Gastrocnemius medialis (tissue), 4 donors: ENCODE measurements at regions not wholly inside any gene's neighbourhood (a gene's known extent, or its start where the extent isn't known, plus 50 kb on each side); places are given as distances from the start of the nearest gene placed in this dataset.

ENCODE experiments used
- POLR2A ChIP-seq, 2 donors: fragments of 450-650 bp; IDR thresholded peaks; one replicate each; pipeline ENCODE4 v1.6.1; 2017; ENCODE audit warnings: antibody characterized with exemption in 2 of 2, mild to moderate bottlenecking in 2 of 2, moderate library complexity in 2 of 2
- TF ChIP-seq, protein P1 (sequence below), 5 experiments: fragments of 450-650 bp in 3 of 5; fragments of 200-600 bp in 2 of 5; sonication (generic) in 2 of 5; IDR thresholded peaks in 4 of 5; conservative IDR thresholded peaks in 1 of 5; 1 replicate in 4 of 5; 2 replicates in 1 of 5; pipeline ENCODE4 v1.5.1; 2016 to 2019; ENCODE audit warnings: antibody characterized with exemption in 5 of 5, mild to moderate bottlenecking in 3 of 5, moderate library complexity in 3 of 5

DNA sequence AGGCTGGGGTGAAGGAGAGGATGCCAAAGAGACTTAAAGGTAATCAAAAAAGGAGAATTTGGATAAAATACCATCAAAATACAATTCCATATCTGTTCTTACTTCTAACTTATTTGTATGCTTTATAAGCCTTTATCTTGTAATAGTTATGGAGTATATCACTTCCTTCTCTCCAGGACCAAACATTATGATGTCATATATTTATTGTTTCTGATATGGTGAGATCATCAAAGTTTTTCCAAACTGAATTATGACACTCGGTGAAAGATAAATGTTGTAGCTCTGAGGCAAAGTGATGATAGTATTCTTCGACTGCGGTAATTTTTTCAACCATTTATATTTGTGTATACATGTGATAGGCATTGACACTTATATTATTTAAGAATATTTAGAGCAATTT, 619.3 kb upstream of the TECRL start:
- TF ChIP-seq, protein P1, sequence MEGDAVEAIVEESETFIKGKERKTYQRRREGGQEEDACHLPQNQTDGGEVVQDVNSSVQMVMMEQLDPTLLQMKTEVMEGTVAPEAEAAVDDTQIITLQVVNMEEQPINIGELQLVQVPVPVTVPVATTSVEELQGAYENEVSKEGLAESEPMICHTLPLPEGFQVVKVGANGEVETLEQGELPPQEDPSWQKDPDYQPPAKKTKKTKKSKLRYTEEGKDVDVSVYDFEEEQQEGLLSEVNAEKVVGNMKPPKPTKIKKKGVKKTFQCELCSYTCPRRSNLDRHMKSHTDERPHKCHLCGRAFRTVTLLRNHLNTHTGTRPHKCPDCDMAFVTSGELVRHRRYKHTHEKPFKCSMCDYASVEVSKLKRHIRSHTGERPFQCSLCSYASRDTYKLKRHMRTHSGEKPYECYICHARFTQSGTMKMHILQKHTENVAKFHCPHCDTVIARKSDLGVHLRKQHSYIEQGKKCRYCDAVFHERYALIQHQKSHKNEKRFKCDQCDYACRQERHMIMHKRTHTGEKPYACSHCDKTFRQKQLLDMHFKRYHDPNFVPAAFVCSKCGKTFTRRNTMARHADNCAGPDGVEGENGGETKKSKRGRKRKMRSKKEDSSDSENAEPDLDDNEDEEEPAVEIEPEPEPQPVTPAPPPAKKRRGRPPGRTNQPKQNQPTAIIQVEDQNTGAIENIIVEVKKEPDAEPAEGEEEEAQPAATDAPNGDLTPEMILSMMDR (IDR thresholded peaks at IDR 0.05 in 4 of 5, conservative IDR thresholded peaks at IDR 0.05 in 1 of 5) = no peak
- TF ChIP-seq POLR2A (IDR thresholded peaks at IDR 0.05) = no peak
